Activated CD8-positive, alpha-beta memory T cell treated with anti-CD3 and anti-CD28 coated beads for 4 hours (primary cell): ENCODE measurements at regions not wholly inside any gene's neighbourhood (a gene's known extent, or its start where the extent isn't known, plus 50 kb on each side); places are given as distances from the start of the nearest gene placed in this dataset.

Source experiments
- DNase-seq, 2 donors: peaks; one replicate each; pipeline ENCODE4 v3.0.0-alpha.2; 2020; ENCODE audit warnings: low read depth in 2 of 2

DNA sequence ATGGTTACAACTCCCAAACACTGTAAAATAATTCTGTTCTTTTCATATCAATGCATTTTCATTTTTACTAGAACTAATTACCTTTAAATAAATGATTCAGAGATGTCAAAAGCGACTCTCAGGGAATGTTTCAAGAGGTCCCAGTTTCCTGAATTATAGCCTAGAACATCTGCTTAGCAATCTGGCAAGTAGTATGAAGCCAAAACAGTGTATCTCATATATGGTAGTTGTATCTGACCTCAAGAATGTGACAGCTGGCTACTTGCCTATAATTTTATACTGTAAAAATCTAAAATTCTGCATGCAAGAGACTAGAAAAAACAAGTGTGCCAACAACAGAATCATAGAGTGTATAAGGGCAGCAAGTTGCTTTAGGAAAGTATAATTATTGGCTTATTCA lies 187.7 kb upstream of the POU5F2 start:
- DNase-seq: no peak

DNA sequence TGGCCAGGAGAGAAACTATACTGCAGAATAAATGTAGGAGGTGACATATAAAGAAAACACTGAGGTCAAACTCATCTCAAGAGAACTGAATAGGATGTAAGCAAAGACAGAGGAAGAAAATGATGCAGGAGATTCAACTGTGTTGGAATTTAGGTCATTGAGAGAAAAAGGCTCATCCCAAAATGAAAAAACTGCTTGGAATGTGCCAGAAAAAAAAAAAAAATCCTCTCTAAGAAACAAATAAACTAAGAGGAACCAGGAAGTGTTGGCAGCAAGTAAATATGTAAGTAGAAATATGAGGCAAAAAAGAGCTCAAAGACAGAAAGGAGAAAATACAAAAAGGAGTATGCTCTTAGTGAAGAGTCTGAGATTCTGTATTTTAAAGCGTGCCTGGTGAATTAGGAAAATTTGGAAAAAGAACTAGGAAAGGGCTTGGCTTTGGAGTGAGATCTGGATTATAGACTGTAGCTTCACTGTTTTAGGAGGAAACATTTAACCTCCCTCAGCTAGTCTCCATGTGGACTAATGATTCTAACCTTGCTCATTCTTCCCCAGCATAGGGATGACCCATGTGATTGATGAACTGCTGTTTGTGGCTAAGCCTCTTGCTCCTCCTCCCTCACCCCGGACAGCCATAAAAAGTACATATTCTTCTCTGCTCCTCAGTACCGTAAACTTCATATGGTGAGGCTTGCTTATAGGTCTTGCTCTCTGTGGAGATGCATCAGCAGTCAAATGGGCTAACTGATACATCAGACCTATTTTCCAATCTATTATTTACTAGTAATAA lies 185.6 kb upstream of the POU5F2 start:
- no peak for DNase-seq

DNA sequence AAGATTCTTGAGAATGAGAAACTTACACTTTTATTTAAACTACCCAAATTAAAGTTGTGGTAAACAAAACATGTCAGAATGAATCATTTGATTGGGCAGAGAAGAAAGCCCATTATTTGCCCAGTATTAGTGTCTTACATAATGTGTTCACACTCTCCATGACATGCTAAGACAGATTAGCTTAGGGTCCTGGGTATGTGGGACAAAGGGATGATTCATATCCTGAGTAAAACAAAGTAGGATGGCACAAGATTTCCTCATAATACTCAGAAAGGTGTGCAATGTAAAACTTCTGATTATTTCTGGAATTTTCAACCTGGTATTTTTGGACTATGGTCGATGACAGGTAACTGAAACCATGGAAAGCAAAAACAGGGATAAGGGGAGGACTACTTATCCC lies 183.9 kb upstream of the POU5F2 start:
- no peak for DNase-seq

DNA sequence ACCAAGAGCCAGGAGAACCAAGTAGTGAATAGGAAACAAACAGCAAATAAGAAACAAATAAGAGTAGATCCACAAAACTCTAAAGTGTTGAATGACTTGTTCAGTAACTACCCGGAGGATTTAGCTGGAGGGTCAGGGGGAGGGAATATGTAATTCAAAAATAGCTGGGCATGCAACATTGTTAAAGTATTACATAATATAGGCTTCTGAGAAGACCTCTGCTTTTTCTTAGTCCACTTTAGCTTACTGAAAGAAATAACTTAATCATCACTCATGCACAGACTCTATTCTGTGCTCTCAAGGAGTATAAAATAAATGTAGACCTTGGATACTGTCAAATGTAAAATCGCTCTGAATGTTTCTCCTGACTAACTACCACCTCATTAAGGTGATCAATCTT lies 183.2 kb upstream of the POU5F2 start:
- DNase-seq: no peak

DNA sequence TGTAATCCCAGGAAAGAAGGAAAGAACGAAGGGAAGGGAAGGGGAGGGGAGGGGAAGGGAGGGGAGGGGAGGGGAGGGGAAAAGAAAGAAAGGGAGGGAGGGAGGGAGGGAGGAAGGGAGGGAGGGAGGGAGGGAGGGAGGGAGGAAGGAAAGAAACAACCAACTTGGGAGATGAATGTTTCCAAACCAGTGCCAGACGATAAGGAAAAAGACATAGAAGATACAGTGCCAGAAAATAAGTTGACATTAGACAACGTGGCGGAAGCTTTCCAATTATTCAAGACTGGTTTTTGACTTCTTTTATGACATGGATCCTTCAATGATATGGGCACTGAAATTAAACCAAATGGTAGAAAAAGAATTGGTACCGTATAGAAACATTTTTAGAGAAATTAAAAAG lies 181.2 kb upstream of the POU5F2 start:
- no peak for DNase-seq

DNA sequence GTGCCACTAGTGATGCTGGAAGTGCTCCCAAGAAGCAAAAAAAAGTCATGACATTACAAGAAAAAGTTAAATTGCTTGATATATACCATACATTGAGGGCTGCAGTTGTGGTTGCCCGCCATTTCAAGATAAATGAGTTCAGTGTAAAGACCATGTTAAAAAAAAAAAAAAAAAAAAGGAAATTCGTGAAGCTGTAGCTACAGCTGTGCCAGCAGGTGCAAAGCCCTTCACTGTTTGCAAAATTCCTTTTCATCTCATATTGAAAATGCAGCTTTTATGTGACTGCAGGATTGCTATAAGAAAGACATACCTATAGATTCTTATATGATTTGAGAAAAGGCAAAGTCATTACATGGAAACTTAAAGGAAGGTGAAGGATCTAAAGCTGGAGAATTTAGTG lies 179.6 kb upstream of the POU5F2 start:
- DNase-seq: no peak

DNA sequence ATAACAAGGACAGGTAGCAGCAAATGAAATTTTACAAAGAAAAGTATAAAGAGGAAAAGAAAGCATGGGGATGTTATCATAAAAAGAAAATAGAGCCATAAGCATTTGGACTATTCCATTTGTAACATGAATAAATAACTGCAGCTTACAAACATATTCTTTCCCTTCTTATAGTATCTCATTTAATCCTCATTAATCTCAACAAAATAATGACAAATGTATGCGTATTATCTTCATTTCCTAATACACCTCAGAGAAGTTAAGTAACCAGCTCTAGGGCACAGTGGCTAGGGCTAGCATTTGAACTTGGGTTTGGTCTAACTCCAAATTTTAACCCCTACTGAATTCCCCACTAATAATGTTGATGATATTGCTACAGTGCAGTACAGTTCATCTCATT lies 175.5 kb upstream of the POU5F2 start:
- DNase-seq: no peak

DNA sequence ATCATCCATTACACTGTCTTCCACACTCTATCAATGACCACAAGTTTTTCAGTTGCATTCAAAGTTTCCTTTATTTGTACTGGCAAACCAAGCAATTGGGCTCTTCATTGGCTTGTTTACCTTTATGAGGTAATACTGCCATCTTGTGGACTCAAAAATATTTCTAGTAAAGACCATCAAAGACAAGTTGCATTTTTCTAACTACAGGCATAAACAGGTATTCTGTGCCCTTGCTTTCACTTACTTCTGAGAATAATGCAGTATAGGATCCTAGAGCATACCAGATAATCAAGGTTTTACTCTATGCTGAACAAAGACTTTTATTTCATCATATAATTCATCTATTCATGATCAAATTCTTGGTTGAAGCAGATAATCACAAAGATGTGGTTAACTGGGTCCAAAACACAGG lies 173.7 kb upstream of the POU5F2 start:
- DNase-seq: no peak

DNA sequence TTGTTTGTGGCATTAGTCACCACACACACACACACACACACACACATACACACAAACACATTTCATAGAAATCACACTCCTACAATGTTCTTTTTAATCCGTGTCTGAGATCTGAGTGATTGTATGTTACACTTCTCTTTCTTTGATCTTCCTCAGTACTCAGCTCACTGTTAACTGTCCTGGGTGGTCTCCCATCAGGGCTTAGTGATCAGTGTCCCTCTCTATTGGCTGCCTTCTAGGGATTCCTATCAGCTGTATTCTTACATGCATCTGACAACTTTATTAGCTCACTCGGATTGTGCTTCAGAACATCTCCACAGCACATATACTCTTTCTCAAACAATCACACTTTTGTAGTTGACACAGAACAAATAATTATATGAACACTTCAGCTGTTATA lies 170.2 kb upstream of the POU5F2 start:
- no peak for DNase-seq

DNA sequence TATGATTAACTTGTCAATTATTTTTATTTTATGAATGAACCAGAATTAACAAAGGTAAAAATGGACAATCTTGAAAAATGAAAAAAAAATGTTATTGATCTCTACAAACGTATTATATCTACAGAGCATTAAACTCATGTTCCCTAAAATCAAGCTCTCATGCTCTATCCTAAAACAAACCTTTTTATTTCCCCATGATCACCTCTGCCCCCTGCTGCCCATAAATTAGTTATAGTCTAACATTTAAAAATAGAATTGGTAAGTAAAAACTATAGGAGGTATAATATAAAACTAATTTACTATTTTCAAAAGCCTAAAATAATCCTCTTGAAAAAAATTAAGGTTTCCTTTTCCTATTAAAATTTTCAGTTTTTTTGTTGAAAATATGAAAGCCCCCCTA lies 168.0 kb upstream of the POU5F2 start:
- DNase-seq: no peak

DNA sequence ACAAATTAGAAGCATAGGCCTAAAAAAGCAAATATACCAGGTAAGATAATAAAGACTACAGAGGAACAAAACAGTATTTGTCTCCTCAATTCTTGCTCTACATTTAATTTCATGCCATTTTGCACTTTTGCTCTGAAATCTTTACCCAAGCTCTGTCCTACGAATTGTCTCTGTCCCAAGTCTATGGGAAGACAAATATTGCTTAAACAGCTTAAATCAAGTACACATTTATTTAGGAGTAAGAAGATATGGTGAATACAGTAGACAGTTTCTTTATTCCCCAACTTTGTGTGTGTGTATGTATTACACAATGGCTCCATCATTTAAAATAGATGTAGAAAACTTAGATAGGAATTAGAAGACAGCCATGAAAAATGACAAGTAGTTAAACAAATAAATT lies 163.5 kb upstream of the POU5F2 start:
- no peak for DNase-seq

DNA sequence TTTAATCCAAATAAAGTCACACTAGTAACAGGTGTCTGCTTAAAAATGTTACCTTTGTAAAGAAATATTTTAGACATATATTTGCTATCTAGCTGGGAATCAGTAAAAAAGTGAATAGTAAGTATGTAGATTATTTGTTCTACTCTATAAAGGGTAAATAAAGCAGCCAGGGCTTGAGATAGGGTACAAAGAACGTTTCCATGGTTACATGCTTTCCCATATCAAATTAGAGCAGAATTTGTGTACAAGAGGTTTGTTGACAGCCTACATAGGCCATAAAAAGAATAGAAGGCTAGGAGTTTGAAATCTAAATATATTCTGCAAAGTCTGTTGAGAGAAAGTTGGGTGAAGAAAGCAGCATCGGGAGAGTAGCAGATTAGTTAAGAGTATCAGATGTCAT lies 160.9 kb upstream of the POU5F2 start:
- no peak for DNase-seq

DNA sequence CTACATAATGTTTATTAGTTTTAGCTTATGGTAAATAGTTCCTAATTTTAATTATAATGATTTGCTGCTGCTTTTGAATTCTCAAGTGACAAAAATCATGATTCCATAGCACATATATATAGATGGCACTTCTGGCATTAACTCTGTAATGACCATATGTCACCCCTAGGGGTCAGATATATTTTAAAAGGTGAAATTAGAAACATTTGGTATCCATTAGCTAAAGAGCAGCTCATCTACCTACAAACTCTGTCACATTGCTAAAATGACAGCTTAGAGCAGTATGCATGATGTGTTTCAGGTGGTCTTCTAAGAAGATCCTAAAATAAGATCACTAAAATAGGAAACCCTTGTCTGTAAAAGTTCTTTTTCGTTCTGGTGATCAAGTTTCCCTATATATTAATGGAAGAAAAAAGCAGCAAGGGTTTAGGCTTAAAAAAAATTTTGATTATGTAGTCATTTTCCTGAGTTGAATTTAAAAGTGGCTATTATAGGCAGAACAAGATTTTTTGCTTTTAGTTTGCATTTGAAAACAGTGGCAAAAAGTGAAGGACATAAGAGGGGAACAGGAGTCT lies 157.7 kb upstream of the POU5F2 start:
- no peak for DNase-seq

DNA sequence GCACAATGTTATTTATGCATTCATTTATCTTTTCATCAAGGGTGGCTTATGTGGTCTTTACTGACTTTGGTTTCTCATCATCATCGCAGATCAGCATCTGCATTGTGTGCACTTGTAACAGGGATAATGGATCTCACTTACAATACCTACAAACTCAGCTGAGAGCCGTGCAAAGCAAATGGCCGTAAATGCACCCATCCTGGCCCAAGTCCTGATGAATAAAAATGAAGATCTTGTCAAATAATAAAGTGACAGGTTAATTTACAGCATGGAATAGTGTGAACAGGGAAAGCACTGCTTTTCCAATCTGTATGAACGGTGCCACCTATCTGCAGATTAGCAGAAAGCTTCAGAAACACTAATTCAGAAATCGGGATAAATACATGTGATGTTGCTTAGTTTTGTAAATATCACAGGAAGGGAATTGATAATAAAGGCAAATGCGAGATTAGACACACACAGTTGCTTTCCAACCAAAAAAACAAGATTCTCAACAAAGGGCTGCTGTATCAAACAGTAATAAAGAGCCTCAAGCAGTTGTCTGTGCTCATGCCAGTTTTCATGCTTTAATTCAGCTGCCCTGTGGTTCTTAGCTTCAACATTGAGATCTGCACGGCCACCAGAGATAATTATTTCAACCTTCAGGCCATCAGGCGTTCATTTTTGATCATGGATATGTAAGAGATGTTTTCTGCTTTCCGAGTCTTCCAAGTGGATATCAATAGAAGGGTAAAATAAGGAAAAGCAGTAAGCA lies 153.4 kb upstream of the POU5F2 start:
- no peak for DNase-seq

DNA sequence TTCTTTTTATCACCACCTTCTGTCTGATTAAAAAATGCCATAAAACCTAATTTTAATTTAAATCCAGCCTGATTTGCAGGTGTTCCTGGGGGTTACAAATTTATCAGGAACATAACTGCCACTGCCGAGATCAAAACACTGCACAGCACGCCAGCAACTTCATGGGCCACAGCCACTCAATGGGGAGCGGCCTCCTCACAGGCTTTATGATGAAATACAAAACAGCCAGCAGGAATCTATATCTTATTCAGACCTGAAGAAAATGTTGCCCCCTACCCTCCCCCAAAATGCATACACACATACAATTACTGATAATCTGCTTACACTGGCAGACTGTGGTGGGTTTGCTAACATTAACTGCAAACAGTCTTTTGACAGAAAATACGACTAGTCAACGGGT lies 151.7 kb upstream of the POU5F2 start:
- no peak for DNase-seq

DNA sequence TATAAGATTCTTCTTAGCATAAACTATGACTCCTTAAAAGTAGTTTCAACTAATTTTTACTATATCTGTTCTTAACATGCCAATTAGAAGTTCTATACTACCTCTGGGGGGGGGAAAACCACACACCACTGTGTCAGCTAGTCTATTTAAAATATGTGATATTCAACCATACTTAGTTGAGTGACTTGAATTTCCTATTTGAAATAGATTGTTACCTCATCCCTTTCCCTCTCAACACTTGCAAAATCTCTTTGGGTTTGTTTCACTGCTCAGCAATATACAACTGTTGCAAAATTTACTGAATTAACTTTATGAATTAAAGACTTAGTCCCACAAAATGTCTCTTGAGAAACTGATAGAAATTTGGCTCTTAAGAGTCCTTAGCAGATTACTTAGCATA lies 151.1 kb upstream of the POU5F2 start:
- no peak for DNase-seq

DNA sequence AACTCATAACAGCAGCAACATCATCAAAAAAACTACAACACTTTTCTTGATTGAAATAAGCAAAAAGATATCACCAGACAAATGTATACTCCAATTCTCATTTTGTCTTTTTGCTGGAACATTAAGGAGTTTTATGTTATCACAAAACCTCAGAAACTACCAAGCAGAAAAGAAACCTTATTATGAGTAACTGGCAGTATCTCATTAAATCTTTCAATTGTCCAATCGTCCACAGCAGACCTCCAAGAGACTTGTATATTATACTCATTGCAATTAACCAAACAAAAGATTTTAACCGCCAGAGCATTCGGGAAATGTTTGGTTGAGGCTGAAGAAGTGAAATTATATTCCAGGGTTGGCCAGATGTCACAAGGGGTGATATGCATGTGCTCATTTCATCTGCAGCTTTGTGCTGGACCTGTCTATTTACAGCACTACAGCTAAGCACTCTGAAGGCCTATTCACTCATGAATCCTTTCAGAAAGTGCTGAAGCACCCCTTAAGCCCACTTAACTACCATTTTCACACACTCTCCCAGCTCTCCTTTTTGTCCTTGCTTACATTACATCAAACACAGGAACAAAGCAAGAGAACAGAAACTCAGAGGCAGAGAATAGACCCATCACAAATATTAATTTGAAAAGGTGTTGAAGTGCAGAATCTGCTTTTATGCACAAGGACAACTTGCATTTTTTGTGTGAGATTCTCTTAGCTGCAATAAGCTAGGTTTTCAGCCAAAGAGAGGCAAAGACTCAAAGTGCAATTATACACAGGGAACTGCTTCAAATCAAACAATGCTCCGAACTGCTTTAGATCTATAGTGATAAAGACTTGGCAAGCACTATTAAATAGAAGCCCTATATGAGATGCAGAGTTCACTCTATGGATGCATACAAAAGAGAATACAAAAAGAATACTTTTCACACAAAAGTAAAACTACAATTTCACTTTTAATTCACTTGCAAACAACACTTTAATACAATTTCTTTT lies 150.4 kb upstream of the POU5F2 start:
- no peak for DNase-seq

DNA sequence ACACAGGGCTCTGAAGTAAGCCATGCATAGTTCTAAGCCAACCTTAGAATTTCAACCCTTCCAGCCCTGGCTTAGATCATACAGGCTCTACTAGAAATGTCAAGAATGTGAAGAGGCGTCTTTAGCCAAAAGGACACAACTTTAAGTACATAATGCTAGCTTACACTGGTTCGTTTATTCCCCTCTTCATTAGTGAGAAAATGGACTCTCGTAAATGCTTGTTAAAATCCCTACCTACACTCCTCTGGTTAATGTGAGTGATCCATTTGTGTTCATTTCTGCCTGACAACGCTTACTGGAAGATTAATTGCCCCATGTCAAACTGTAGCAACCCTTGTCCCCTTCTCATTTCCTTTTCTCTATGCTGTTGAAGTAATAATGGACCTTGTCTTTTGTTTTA lies 149.3 kb upstream of the POU5F2 start:
- no peak for DNase-seq

DNA sequence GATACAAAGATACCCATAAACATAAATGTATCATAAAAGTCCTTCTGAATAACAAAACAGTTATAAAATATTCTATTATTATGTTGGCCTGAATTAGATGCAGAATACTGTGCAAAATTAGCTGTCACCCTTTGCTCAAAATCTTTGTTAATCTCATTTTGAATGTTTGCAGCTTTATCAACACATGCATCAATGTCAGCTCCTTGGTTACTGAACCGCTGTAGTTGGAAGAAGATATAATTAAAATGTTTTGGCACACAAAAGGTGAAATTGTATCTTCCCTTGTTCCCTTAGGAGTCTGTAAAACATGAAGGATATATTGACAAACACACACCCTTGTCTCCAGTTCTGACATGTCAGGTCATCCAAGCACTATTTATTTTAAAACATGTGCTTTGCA lies 146.3 kb upstream of the POU5F2 start:
- no peak for DNase-seq

DNA sequence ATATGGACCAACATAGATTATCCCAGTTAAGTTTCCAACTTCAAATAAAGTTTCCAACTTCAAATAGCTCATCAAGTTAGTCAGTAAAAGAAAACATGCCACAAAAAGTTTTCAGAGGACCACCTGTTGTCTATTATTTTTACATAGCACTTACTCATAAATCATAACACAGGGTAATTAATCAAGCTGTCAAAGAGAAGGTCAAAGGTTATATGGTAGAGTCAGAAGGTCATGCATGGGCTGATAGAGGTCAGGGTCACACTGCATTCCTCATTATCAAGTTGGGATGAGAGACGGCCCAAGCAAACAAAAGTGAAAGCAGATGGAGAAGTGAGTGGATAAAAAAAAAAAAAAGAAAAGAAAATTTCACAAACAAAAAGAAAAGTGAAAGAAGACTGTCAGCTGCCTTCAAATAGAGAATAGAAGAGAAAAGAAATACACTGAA lies 145.5 kb upstream of the POU5F2 start:
- DNase-seq: no peak

DNA sequence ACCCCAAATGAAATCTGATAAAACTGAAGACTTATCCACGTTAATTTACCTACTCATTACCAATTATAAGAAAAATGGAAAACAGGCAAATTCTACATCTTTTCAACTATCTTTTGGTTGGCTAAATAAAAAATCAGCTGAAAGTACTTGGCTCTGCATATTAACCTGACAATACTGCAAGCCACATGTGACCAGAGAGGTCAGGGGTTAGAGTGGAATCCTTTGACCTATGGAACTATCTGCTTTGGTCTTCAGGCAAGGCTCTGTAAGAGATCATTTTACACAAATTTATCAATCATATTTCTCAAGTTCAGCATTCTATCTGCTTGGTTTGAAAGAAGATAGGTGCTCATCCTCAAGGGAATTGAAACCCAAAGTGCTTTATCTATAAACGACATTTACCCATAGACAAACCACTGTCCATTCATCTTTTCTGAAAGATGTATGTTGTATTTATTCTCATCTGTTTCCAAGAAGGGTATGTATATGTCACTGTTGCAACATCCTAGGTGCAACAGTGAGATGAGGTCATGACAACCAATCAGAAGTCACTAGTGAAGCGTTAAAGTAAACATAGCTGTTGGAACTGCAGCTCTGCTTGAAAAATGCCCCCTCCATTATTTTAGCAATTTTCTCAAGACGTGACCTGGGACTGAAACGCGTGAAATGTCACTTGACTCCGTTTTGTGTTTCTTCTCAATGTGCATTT lies 144.9 kb upstream of the POU5F2 start:
- DNase-seq: no peak
